Esophagus (tissue), 2 donors: ENCODE measurements at regions not wholly inside any gene's neighbourhood (a gene's known extent, or its start where the extent isn't known, plus 50 kb on each side); places are given as distances from the start of the nearest gene placed in this dataset.

ENCODE experiments used
- H3K27ac ChIP-seq, 2 donors: one replicate each; pipeline ENCODE4 v1.5.1; 2013; ENCODE audit warnings: low read depth in 2 of 2, mild to moderate bottlenecking in 2 of 2, inconsistent platforms in 1 of 2, low read length in 1 of 2, moderate library complexity in 1 of 2
- H3K27me3 ChIP-seq, 2 donors: one replicate each; pipeline ENCODE4 v1.6.1; 2013; ENCODE audit warnings: low read length in 2 of 2, control low read depth in 1 of 2, mild to moderate bottlenecking in 1 of 2; ENCODE audit not compliant: insufficient read depth in 2 of 2, control insufficient read depth in 1 of 2
- H3K36me3 ChIP-seq, 2 donors: one replicate each; pipeline ENCODE4 v1.6.1; 2013; ENCODE audit warnings: low read length in 1 of 2; ENCODE audit not compliant: control insufficient read depth in 2 of 2, insufficient read depth in 2 of 2
- H3K4me1 ChIP-seq, 2 donors: one replicate each; pipeline ENCODE4 v1.6.1; 2013; ENCODE audit warnings: low read length in 1 of 2; ENCODE audit not compliant: control insufficient read depth in 2 of 2, insufficient read depth in 2 of 2
- H3K4me3 ChIP-seq, 2 donors: one replicate each; pipeline ENCODE4 v1.5.1; 2013; ENCODE audit warnings: low read length in 2 of 2, mild to moderate bottlenecking in 2 of 2, low read depth in 1 of 2, moderate library complexity in 1 of 2
- H3K9me3 ChIP-seq, 2 donors: one replicate each; pipeline ENCODE4 v1.6.1; 2013; ENCODE audit warnings: mild to moderate bottlenecking in 2 of 2, low read depth in 1 of 2, low read length in 1 of 2, moderate library complexity in 1 of 2; ENCODE audit not compliant: control insufficient read depth in 2 of 2, insufficient read depth in 1 of 2
- WGBS, 2 donors: extraction: QIAGEN DNeasy Blood & Tissue Kit; methylation state at CpG; one replicate each; pipeline ENCODE4 v1.1.7; 2013; 5-methylcytosine and 5-hydroxymethylcytosine counted together
- donor health status: healthy with polysubstance abuse.
- donor health status: Bipolar disorder and iron deficiency.

DNA sequence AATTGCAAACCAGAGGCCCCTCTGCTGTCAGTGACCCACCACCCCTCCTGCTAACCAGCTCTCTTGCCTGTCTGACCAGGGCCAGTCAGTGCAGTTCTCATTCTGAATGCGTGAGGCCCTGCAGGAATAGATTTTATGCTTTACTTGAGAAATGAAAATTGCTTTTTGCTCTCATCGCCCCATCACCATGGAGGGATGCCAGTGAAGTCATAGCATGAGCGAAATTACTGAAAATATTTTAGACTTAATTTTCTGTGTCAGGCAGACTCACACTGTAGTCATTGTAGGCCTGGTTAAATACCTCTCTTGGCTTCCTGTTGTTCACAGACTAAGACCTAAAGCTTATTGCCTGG, 490.5 kb upstream of the CDH5 start:
- no peaks in the 10 kb centered on the region for H3K36me3 ChIP-seq
- H3K4me3 ChIP-seq = no peak overlapping the region
- no peaks in the 10 kb centered on the region for H3K9me3 ChIP-seq
- H3K4me1 ChIP-seq = no peaks in the 10 kb centered on the region
- H3K27me3 ChIP-seq = no peaks in the 10 kb centered on the region
- 76 to 81% methylated on average over 3 of the region's 3 CpGs for WGBS, 2 donors
- H3K27ac ChIP-seq = no peak overlapping the region

- H3K36me3 ChIP-seq = no peaks in the 10 kb centered on the region
- 64 to 73% methylated on average over 6 of the region's 6 CpGs for WGBS, 2 donors
- no peaks in the 10 kb centered on the region for H3K4me1 ChIP-seq
Observed at GRCh38 chr16:65875381-65876055, 491.0 kb upstream of the CDH5 start.

DNA sequence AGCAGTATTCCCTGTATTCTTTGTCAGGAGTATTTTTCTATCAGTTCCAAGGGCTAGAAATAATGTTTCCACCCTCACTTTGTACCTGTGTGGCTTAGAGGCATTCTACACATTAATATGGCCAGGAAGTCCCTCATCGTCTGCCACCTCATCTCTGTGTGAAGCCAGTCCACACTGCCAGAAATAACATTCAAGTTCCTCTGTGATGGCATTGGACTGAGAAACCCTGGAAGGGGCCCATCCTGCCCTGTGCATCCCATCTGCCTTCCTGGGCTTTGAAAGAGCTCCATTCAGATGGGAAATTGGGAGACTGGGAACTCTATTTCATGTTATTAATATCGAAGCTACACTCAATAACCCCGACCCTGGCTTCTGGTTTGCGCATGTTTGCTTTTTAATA, 497.2 kb upstream of the CDH5 start:
- H3K9me3 ChIP-seq = no peaks in the 10 kb centered on the region
- H3K4me1 ChIP-seq = no peaks in the 10 kb centered on the region
- no peak overlapping the region for H3K4me3 ChIP-seq
- H3K27me3 ChIP-seq = no peaks in the 10 kb centered on the region
- WGBS, 2 donors = 73 to 86% methylated on average over 4 of the region's 4 CpGs
- H3K36me3 ChIP-seq = no peaks in the 10 kb centered on the region
- H3K27ac ChIP-seq = no peak overlapping the region

More at GRCh38 chr16:65875381-65876055, 491.0 kb upstream of the CDH5 start:
- H3K27me3 ChIP-seq = no peaks in the 10 kb centered on the region
- H3K27ac ChIP-seq = no peak overlapping the region
- H3K4me3 ChIP-seq = no peak overlapping the region
- H3K9me3 ChIP-seq = no peaks in the 10 kb centered on the region

DNA sequence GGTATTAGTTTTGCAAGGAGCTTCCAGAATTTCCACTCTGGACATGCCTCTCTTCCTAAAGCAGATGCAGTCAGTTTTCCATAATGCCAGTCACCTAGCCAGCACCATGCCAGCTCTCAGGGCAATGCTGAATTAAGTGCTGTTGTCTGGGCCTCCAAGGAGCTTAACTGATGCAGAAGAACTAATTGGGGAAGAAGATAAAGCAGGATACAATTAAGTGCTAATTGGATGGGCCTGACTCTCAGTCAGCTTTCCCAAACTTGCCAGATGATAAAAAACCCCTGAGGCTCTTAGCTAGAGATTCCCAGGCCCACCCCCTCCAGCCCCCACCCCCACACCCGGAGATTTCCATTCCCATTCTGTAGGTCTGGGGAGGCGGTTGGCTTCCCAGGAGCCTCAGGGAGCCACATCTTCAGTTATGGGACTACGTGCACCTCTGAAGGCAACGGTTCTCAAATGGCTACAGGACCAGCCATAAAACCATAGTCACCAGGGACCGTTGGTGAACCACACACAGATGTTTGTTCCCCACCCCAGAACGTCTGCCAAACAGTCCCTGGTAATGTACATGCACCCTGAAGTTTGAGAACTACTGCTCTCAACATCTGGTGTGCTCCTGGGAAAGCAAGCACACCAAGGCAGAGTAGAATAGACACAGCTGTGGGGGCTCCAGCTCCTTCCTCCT, 499.1 kb upstream of the CDH5 start:
- 57 to 67% methylated on average over 6 of the region's 6 CpGs for WGBS, 2 donors
- H3K27me3 ChIP-seq = no peaks in the 10 kb centered on the region
- H3K9me3 ChIP-seq = no peaks in the 10 kb centered on the region
- H3K36me3 ChIP-seq = no peaks in the 10 kb centered on the region
- no peak overlapping the region for H3K27ac ChIP-seq
- H3K4me3 ChIP-seq = no peak overlapping the region
- no peaks in the 10 kb centered on the region for H3K4me1 ChIP-seq

GRCh38 chr16:65863236-65863635, 503.3 kb upstream of the CDH5 start:
- WGBS, 2 donors = 82 to 93% methylated on average over 2 of the region's 2 CpGs
- H3K27ac ChIP-seq = no peak overlapping the region
- H3K36me3 ChIP-seq = no peaks in the 10 kb centered on the region
- H3K4me1 ChIP-seq = no peaks in the 10 kb centered on the region
- H3K4me3 ChIP-seq = no peak overlapping the region
- no peaks in the 10 kb centered on the region for H3K27me3 ChIP-seq
- H3K9me3 ChIP-seq = no peaks in the 10 kb centered on the region

GRCh38 chr16:65861131-65861731, 505.3 kb upstream of the CDH5 start:
- Histone ChIP-seq H3K9me3 (no peaks in the 10 kb centered on the region), H3K27ac (no peak overlapping the region), H3K27me3 (no peaks in the 10 kb centered on the region), H3K36me3 (no peaks in the 10 kb centered on the region), H3K4me3 (no peak overlapping the region), H3K4me1 (no peaks in the 10 kb centered on the region)
- WGBS, 2 donors = 66 to 71% methylated on average over 3 of the region's 3 CpGs

- peaks cover 0 to 4% of the 10 kb centered on the region in 2 donors for H3K9me3 ChIP-seq
- 81 to 83% methylated on average over 11 of the region's 11 CpGs for WGBS, 2 donors
- H3K4me3 ChIP-seq = no peak overlapping the region
- H3K36me3 ChIP-seq = no peaks in the 10 kb centered on the region
- H3K27me3 ChIP-seq = no peaks in the 10 kb centered on the region
- no peak overlapping the region for H3K27ac ChIP-seq
- no peaks in the 10 kb centered on the region for H3K4me1 ChIP-seq
Observed at GRCh38 chr16:65855171-65856145, 511.0 kb upstream of the CDH5 start.

GRCh38 chr16:65846210-65846602, 520.3 kb upstream of the CDH5 start:
- no peaks in the 10 kb centered on the region for H3K27me3 ChIP-seq
- H3K9me3 ChIP-seq = no peaks in the 10 kb centered on the region
- 48 to 65% methylated on average over 1 of the region's 1 CpG for WGBS, 2 donors

GRCh38 chr16:65845466-65846209, 520.9 kb upstream of the CDH5 start:
- Histone ChIP-seq H3K27ac (no peak overlapping the region), H3K36me3 (no peaks in the 10 kb centered on the region), H3K9me3 (no peaks in the 10 kb centered on the region), H3K4me3 (no peak overlapping the region), H3K4me1 (no peaks in the 10 kb centered on the region), H3K27me3 (no peaks in the 10 kb centered on the region)
- 53 to 59% methylated on average over 4 of the region's 4 CpGs for WGBS, 2 donors

More at GRCh38 chr16:65846210-65846602, 520.3 kb upstream of the CDH5 start:
- H3K4me3 ChIP-seq = no peak overlapping the region
- no peaks in the 10 kb centered on the region for H3K36me3 ChIP-seq
- no peak overlapping the region for H3K27ac ChIP-seq
- no peaks in the 10 kb centered on the region for H3K4me1 ChIP-seq
